ENCODE measurements at regions not wholly inside any gene's neighbourhood (a gene's known extent, or its start where the extent isn't known, plus 50 kb on each side); places are given as distances from the start of the nearest gene placed in this dataset.

DNA sequence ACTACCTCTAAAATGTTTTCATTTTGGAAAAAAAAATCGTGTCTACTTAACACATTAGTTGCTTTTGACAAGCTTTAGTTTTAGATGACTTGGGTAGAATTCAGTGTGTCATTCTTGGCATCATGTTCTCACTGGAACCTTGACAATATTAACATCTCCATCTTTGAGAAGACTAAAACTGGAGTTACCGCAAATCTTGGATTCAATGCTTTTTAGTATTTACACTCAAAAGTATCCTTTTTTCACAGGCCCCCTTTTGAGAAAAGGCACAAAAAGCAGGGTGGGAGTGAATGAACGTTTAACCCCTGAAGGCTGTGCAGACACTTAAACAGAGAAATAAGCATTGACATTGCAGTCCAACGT, 549.1 kb downstream of the CSNK1G3 start:
- WGBS (ENCODE audit: insufficient coverage, low coverage, missing lambda C conversion rate): 1% methylated on average over 4 of the region's 4 CpGs
- ATAC-seq (no peak), FAIRE-seq (no peak), DNase-seq (ENCODE audit: extremely low read depth in 1 of 4, low spot score in 3 of 4) (no peak)
- Histone ChIP-seq H3K36me3 (ENCODE audit: control insufficient read depth, insufficient read depth, low read length) (no peaks in the 10 kb centered on the region), H3K27me3 (ENCODE audit: control insufficient read depth in 2 of 2, insufficient read depth in 2 of 2, low read length in 2 of 2) (no peaks in the 10 kb centered on the region), H3K9me1 (ENCODE audit: control insufficient read depth, insufficient read depth, low read length) (no peaks in the 10 kb centered on the region), H3K9me3 (replicated peaks; ENCODE audit: control insufficient read depth, insufficient read depth, low read depth, low read length) (no peaks in the 10 kb centered on the region; the same call in 1 of the 2 replicates), H4K20me1 (replicated peaks; ENCODE audit: control insufficient read depth, insufficient read depth, low read length) (no peaks in the 10 kb centered on the region), H3K4me3 (no peak overlapping the region), H3K4me2 (ENCODE audit: insufficient read depth, low read length) (no peak overlapping the region), H3K4me1 (replicated peaks in 1 of 2; ENCODE audit: control insufficient read depth in 2 of 2, insufficient read depth in 2 of 2, low read length in 2 of 2) (no peaks in the 10 kb centered on the region), H3K79me2 (ENCODE audit: control insufficient read depth, insufficient read depth, low read length) (no peaks in the 10 kb centered on the region), H2AFZ (ENCODE audit: low read depth, low read length) (no peak overlapping the region), H3K9ac (ENCODE audit: insufficient read depth in 1 of 2, low read depth in 2 of 2, low read length in 2 of 2) (no peak overlapping the region), H3K27ac (ENCODE audit: extremely low read depth, low read depth, low read length) (no peak overlapping the region)
- in situ Hi-C loops (cut with MboI): no loop called here
- intact Hi-C loops (cut with micrococcal nuclease): no loop called here
- ChIA-PET POLR2A (no interaction called here), CTCF (ENCODE audit: low intra/inter-chr PET ratio) (no interaction called here)
- BruUV-seq (replicated peaks): no TSS peak
- TF ChIP-seq PTBP1 (IDR thresholded peaks at IDR 0.05; ENCODE audit: low read depth, low read length) (no peak), CBFA2T3 (IDR thresholded peaks at IDR 0.05) (no peak), ZNF174 (CRISPR knock-in tag; IDR thresholded peaks at IDR 0.05) (no peak), HSF4 (CRISPR knock-in tag; IDR thresholded peaks at IDR 0.05; ENCODE audit: borderline replicate concordance) (no peak), ESRRB (CRISPR knock-in tag; IDR thresholded peaks at IDR 0.05; ENCODE audit: borderline replicate concordance) (no peak), NR2F6 (CRISPR knock-in tag; IDR thresholded peaks at IDR 0.05) (no peak), HOMEZ (CRISPR knock-in tag; IDR thresholded peaks at IDR 0.05) (no peak), MECOM (CRISPR knock-in tag; IDR thresholded peaks at IDR 0.05) (no peak), ETV1 (tag; conservative IDR thresholded peaks at IDR 0.05; ENCODE audit: low read depth) (no peak), ZNF408 (CRISPR knock-in tag; IDR thresholded peaks at IDR 0.05; ENCODE audit: low read depth) (no peak), ILF3 (IDR thresholded peaks at IDR 0.05; ENCODE audit: borderline replicate concordance) (no peak)

Data from K562 (cell line).